H9 (cell line): ENCODE measurements at regions not wholly inside any gene's neighbourhood (a gene's known extent, or its start where the extent isn't known, plus 50 kb on each side); places are given as distances from the start of the nearest gene placed in this dataset.

ENCODE experiments used
- DNase-seq: peaks from one replicate; pipeline ENCODE4 v3.0.0-alpha.2; 2017
- H2AFZ ChIP-seq: one replicate; pipeline ENCODE4 v1.6.1; 2013; ENCODE audit warnings: mild to moderate bottlenecking, low read length, control low read depth, moderate library complexity
- H2AK5ac ChIP-seq: 2 replicates; pipeline ENCODE4 v1.6.1; 2013; ENCODE audit warnings: low read length, control low read depth, mixed read lengths; ENCODE audit not compliant: insufficient read length
- H2BK120ac ChIP-seq: one replicate; pipeline ENCODE4 v1.6.1; 2013; ENCODE audit warnings: low read depth, mild to moderate bottlenecking, low read length, control low read depth, inconsistent platforms; ENCODE audit not compliant: poor library complexity, severe bottlenecking
- H2BK12ac ChIP-seq: 2 replicates; pipeline ENCODE4 v1.6.1; 2013; ENCODE audit warnings: low read length, control low read depth, mixed read lengths, low read depth; ENCODE audit not compliant: insufficient read length
- H2BK15ac ChIP-seq: 2 replicates; pipeline ENCODE4 v1.6.1; 2013; ENCODE audit warnings: low read depth, low read length, control low read depth
- H2BK20ac ChIP-seq: one replicate; pipeline ENCODE4 v1.6.1; 2013; ENCODE audit warnings: low read depth, mild to moderate bottlenecking, low read length, control low read depth, inconsistent platforms; ENCODE audit not compliant: poor library complexity, severe bottlenecking
- H2BK5ac ChIP-seq: 2 replicates; pipeline ENCODE4 v1.6.1; 2013; ENCODE audit warnings: low read length, control low read depth, mixed read lengths; ENCODE audit not compliant: insufficient read length
- H3K14ac ChIP-seq: 2 replicates; pipeline ENCODE4 v1.6.1; 2013; ENCODE audit warnings: low read length, control low read depth; ENCODE audit not compliant: insufficient read depth
- H3K18ac ChIP-seq: 2 replicates; pipeline ENCODE4 v1.6.1; 2013; ENCODE audit warnings: low read depth, mild to moderate bottlenecking, mixed read lengths, low read length, control low read depth; ENCODE audit not compliant: insufficient read length
- H3K23ac ChIP-seq: 2 replicates; pipeline ENCODE4 v1.6.1; 2013; ENCODE audit warnings: low read length, control low read depth, mixed read lengths, low read depth; ENCODE audit not compliant: insufficient read length
- H3K23me2 ChIP-seq: 2 replicates; pipeline ENCODE4 v1.6.1; 2013; ENCODE audit warnings: low read depth, mild to moderate bottlenecking, mixed read lengths, low read length, control low read depth; ENCODE audit not compliant: insufficient read length, poor library complexity, severe bottlenecking
- H3K27ac ChIP-seq: 2 replicates; pipeline ENCODE4 v1.5.1; 2013; ENCODE audit warnings: low read length, control low read depth, mixed read lengths, low read depth; ENCODE audit not compliant: insufficient read length
- H3K27me3 ChIP-seq: 2 replicates; pipeline ENCODE4 v1.6.1; 2013; ENCODE audit warnings: low read length, control low read depth, inconsistent platforms; ENCODE audit not compliant: insufficient read depth
- H3K4ac ChIP-seq: 2 replicates; pipeline ENCODE4 v1.6.1; 2013; ENCODE audit warnings: low read depth, mild to moderate bottlenecking, control low read depth, inconsistent platforms, low read length, moderate library complexity
- H3K4me1 ChIP-seq: 2 replicates; pipeline ENCODE4 v1.6.1; 2013; ENCODE audit warnings: low read length, control low read depth, inconsistent platforms; ENCODE audit not compliant: insufficient read depth
- H3K4me2 ChIP-seq: 2 replicates; pipeline ENCODE4 v1.6.1; 2013; ENCODE audit warnings: low read length, control low read depth, mixed read lengths; ENCODE audit not compliant: insufficient read length, insufficient read depth
- H3K56ac ChIP-seq: 2 replicates; pipeline ENCODE4 v1.6.1; 2013; ENCODE audit warnings: low read depth, mild to moderate bottlenecking, mixed read lengths, low read length, control low read depth; ENCODE audit not compliant: insufficient read length
- H3K79me1 ChIP-seq: 2 replicates; pipeline ENCODE4 v1.6.1; 2013; ENCODE audit warnings: low read depth, mild to moderate bottlenecking, moderate library complexity, low read length, control low read depth, inconsistent platforms; ENCODE audit not compliant: insufficient read depth, poor library complexity, severe bottlenecking
- H3K79me2 ChIP-seq: 2 replicates; pipeline ENCODE4 v1.6.1; 2013; ENCODE audit warnings: low read length, control low read depth, inconsistent platforms; ENCODE audit not compliant: insufficient read depth
- H3K9ac ChIP-seq: 2 replicates; pipeline ENCODE4 v1.6.1; 2013; ENCODE audit warnings: low read length, control low read depth, mixed read lengths; ENCODE audit not compliant: insufficient read length; ENCODE audit errors: extremely low read depth
- H3K9me3 ChIP-seq: one replicate; pipeline ENCODE4 v1.6.1; 2013; ENCODE audit warnings: low read depth, low read length, inconsistent platforms; ENCODE audit not compliant: control insufficient read depth
- H3T11ph ChIP-seq: one replicate; pipeline ENCODE4 v1.6.1; 2013; ENCODE audit warnings: mild to moderate bottlenecking, low read length, control low read depth, inconsistent platforms
- H4K20me1 ChIP-seq: one replicate; pipeline ENCODE4 v1.6.1; 2013; ENCODE audit not compliant: control insufficient read depth, insufficient read length, insufficient read depth
- H4K5ac ChIP-seq: 2 replicates; pipeline ENCODE4 v1.6.1; 2013; ENCODE audit warnings: low read depth, mild to moderate bottlenecking, mixed read lengths, low read length, control low read depth; ENCODE audit not compliant: insufficient read length
- H4K8ac ChIP-seq: replicated peaks from 2 replicates; pipeline ENCODE4 v1.6.1; 2013; ENCODE audit warnings: low read length, control low read depth, mixed read lengths, low read depth; ENCODE audit not compliant: insufficient read length
- H4K91ac ChIP-seq: 2 replicates; pipeline ENCODE4 v1.6.1; 2013; ENCODE audit warnings: low read depth, mild to moderate bottlenecking, moderate library complexity, mixed read lengths, low read length, control low read depth; ENCODE audit not compliant: insufficient read length
- H3K27ac Mint-ChIP-seq, 3 experiments: 2 replicates in 2 of 3; 3 replicates in 1 of 3; pipeline ENCODE4 v1.8.0; 2020 to 2021; ENCODE audit warnings: mixed read lengths in 3 of 3, mild to moderate bottlenecking in 1 of 3, moderate library complexity in 1 of 3
- H3K27me3 Mint-ChIP-seq: 2 replicates; pipeline ENCODE4 v1.8.0; 2021; ENCODE audit warnings: low read depth, mild to moderate bottlenecking, moderate library complexity, mixed read lengths
- H3K36me3 Mint-ChIP-seq, 3 experiments: 2 replicates in 2 of 3; 3 replicates in 1 of 3; pipeline ENCODE4 v1.8.0; 2020 to 2021; ENCODE audit warnings: low read depth in 3 of 3, mixed read lengths in 3 of 3; ENCODE audit not compliant: insufficient read depth in 1 of 3
- H3K4me1 Mint-ChIP-seq, 2 experiments: 2 replicates each; pipeline ENCODE4 v1.8.0; 2020; ENCODE audit warnings: mixed read lengths in 2 of 2
- H3K4me3 Mint-ChIP-seq, 2 experiments: 2 replicates in 1 of 2; 3 replicates in 1 of 2; pipeline ENCODE4 v1.8.0; 2020 to 2021; ENCODE audit warnings: mild to moderate bottlenecking in 2 of 2, mixed read lengths in 2 of 2, moderate library complexity in 1 of 2
- H3K9me3 Mint-ChIP-seq, 2 experiments: 2 replicates in 1 of 2; 3 replicates in 1 of 2; pipeline ENCODE4 v1.8.0; 2020; ENCODE audit warnings: mild to moderate bottlenecking in 2 of 2, mixed read lengths in 2 of 2, moderate library complexity in 1 of 2
- CTCF ChIP-seq: fragments of 200-600 bp; sonication (generic); conservative IDR thresholded peaks from 3 replicates; pipeline ENCODE4 v1.8.0; 2021; ENCODE audit warnings: antibody characterized with exemption, mild to moderate bottlenecking

- Histone ChIP-seq H3K23me2 (no peaks in the 10 kb centered on the region), H3K79me2 (no peaks in the 10 kb centered on the region), H2BK20ac (no peak overlapping the region), H4K20me1 (no peaks in the 10 kb centered on the region), H2BK15ac (no peak overlapping the region), H2BK5ac (no peak overlapping the region), H3T11ph (no peak overlapping the region), H3K4me1 (no peaks in the 10 kb centered on the region), H3K56ac (no peak overlapping the region), H3K14ac (no peak overlapping the region), H4K91ac (no peak overlapping the region), H3K27me3 (no peaks in the 10 kb centered on the region), H3K4ac (no peak overlapping the region), H4K5ac (no peak overlapping the region), H2AFZ (no peak overlapping the region), H2AK5ac (no peak overlapping the region), H4K8ac (no peak overlapping the region), H2BK120ac (no peak overlapping the region), H2BK12ac (no peak overlapping the region), H3K79me1 (no peaks in the 10 kb centered on the region), H3K9ac (no peak overlapping the region), H3K23ac (no peak overlapping the region), H3K18ac (no peak overlapping the region), H3K9me3 (no peaks in the 10 kb centered on the region), H3K27ac (no peak overlapping the region), H3K4me2 (no peak overlapping the region)
- peaks cover 0 to 4% of the 10 kb centered on the region in 2 experiments; a peak in 2 of 4 replicates for H3K4me1 Mint-ChIP-seq
- no peak for DNase-seq
- TF ChIP-seq CTCF: no peak
- H3K27ac Mint-ChIP-seq: no peak overlapping the region
- 0 out of 7 replicates have a peak, but pooled peaks cover 0 to 5% (median 0%) of the 10 kb centered on the region in 3 experiments for H3K36me3 Mint-ChIP-seq
- no peaks in the 10 kb centered on the region for H3K27me3 Mint-ChIP-seq
- H3K9me3 Mint-ChIP-seq: no peaks in the 10 kb centered on the region
- no peak overlapping the region for H3K4me3 Mint-ChIP-seq
These were observed 1132.9 kb downstream of the RAPGEF2 start for GRCh38 chr4:160235771-160236170.
